Epithelial cell of prostate (primary cell): ENCODE measurements at regions not wholly inside any gene's neighbourhood (a gene's known extent, or its start where the extent isn't known, plus 50 kb on each side); places are given as distances from the start of the nearest gene placed in this dataset.
A peak's percentile ranks its signal among the peaks of the same experiment; 100 is the strongest.

Experiments
- DNase-seq: peaks from one replicate; pipeline ENCODE4 v3.0.0-alpha.2; 2011; ENCODE audit warnings: low read depth, low spot score
- H3K27ac ChIP-seq: fragments of 450-650 bp; 2 replicates; pipeline ENCODE4 v1.5.1; 2017; ENCODE audit warnings: mild to moderate bottlenecking

DNA sequence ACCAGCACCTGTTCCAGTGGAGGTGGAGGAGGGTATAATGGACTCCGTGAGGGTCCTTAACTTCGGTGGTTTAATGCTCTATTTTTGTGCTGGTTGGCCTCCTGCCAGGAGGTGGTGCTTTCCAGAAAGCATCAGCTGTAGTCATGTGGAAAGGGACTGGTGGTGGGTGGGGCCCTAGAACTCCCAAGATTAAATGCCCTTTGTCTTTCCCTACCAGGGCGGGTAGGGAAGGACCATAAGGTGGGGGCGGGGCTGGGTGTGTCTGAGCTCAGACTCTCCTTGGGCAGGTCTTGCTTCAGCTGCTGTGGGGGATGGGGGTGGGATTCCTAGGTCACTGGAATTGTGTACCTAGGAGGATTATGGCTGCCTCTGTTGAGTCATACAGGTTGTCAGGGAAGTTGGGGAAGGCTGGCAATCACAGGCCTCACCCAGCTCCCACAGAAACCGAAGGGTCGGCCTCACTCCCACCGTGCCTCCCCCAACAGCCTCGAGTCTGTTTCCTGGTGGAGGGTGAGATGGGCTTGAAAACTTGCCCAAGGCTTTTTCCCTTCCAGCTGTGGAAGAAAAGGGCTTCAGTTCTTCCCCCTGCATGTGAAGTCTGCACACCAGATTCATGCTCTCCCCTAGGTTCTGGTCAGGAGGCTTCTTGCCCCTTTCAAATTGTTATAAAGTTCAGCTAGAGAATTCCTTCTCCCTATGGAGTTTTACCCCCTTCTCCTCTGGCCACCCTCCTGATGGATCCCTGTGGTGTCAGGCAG lies 60.3 kb upstream of the CLDN10 start:
- H3K27ac ChIP-seq, result peak overlapping the region; percentile 37
- DNase-seq, result no peak

DNA sequence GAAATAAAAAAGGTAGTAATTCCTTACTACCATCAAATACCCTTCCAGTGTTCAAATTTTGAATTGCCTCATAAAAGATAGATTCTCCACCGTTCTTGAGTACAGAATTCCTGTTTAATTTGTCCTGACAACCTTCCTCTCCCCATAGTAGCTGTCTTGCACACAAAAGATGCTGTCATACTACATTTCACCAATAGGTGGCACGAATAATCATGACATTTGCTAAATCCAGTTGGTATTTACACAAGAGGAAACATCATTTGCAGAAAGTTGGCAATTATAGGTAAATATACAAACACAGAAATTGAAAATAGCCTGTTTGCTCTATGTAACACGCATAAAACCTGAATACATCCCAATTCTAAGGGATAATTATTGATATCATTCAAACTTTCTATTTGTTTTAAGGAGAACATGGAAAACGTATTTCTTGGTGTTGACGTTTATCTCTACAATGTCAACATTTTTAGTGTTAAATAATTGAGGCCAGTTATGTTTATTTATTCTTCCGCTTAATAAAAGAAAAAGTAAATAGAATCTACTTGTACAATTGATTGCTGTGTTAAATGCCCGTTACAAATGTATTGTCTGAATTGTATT lies 58.3 kb upstream of the CLDN10 start:
- no peak for DNase-seq
- H3K27ac ChIP-seq, result no peak overlapping the region

GRCh38 chr13:95496485-95496884 lies 56.0 kb upstream of the CLDN10 start:
- no peak overlapping the region for H3K27ac ChIP-seq

GRCh38 chr13:95497381-95497807 lies 55.1 kb upstream of the CLDN10 start:
- no peak overlapping the region for H3K27ac ChIP-seq
- DNase-seq, result no peak

More at GRCh38 chr13:95496485-95496884, 56.0 kb upstream of the CLDN10 start:
- no peak for DNase-seq

GRCh38 chr13:95498886-95499285 lies 53.6 kb upstream of the CLDN10 start:
- no peak overlapping the region for H3K27ac ChIP-seq
- DNase-seq, result no peak

- H3K27ac ChIP-seq, result no peak overlapping the region
- no peak for DNase-seq
Observed at GRCh38 chr13:95499811-95500712, 52.5 kb upstream of the CLDN10 start.

DNA sequence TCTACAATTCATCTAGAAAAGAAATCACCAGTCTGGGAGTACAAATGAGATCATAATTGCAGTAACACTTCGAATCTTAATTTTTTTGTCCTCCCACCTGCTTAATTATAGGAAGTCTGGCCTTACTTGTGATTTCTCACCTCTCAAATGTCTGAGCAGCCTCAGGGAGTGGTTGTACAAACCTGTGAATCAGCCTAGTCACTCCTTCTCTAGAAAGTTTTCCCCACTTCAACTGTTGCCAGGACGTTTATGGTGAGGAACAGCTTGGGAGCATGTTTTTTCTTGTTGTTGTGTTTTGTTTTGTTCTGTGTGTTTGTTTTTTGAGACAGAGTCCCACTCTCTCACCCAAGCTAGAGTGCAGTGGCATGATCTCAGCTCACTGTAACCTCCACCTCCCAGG lies 50.3 kb upstream of the CLDN10 start:
- H3K27ac ChIP-seq, result no peak overlapping the region
- DNase-seq, result no peak
